ENCODE measurements at regions not wholly inside any gene's neighbourhood (a gene's known extent, or its start where the extent isn't known, plus 50 kb on each side); places are given as distances from the start of the nearest gene placed in this dataset.

DNA sequence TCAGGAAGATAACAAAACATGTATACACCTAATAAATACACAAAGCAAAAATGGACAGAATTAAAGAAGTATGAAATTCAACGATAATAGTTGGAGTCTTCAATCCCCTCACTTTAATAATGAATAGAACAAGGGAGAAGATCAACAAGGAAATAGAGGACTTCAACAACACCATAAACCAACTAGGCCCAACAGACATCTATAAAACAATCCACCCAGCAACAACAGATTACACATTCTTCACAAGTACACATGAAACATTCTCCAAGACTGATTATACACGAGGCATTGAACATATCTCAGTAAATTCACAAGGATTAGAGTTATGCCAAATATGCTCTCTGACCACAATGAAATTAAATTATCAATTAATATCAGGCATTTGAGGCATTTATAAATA, 185.5 kb upstream of the NBEA start:
- ChIA-PET CTCF (no interaction called here), POLR2A (no interaction called here)
- no peaks in the 10 kb centered on the region for H3K36me3 ChIP-seq (ENCODE audit: control insufficient read depth in 2 of 2, insufficient read depth in 1 of 2, low read length in 2 of 2)
- H3K4me1 ChIP-seq (ENCODE audit: control insufficient read depth, insufficient read depth, low read length) = no peaks in the 10 kb centered on the region
- H3K27ac ChIP-seq (ENCODE audit: extremely low read depth, low read depth, low read length) = no peak overlapping the region
- H3K4me3 ChIP-seq (ENCODE audit: low read depth, low read length) = no peak overlapping the region
- no peak for TF ChIP-seq SCRT2 (tag by site-specific recombination; IDR thresholded peaks at IDR 0.05)
- TF ChIP-seq ZNF561 (tag by site-specific recombination; IDR thresholded peaks at IDR 0.05; ENCODE audit: borderline replicate concordance) = no peak
- TF ChIP-seq ZNF658 (tag by site-specific recombination; IDR thresholded peaks at IDR 0.05) = no peak
- no peak for TF ChIP-seq ZFP69B (tag by site-specific recombination; IDR thresholded peaks at IDR 0.05)
- TF ChIP-seq KLF7 (tag by site-specific recombination; IDR thresholded peaks at IDR 0.05; ENCODE audit: borderline replicate concordance) = no peak
- no peak for TF ChIP-seq ZFP41 (tag by site-specific recombination; IDR thresholded peaks at IDR 0.05; ENCODE audit: borderline replicate concordance)
- TF ChIP-seq ZIC2 (tag by site-specific recombination; IDR thresholded peaks at IDR 0.05) = no peak
- no peak for TF ChIP-seq ZNF423 (tag by site-specific recombination; IDR thresholded peaks at IDR 0.05)
- TF ChIP-seq ZNF501 (tag by site-specific recombination; IDR thresholded peaks at IDR 0.05) = no peak
- TF ChIP-seq ZBTB20 (tag by site-specific recombination; IDR thresholded peaks at IDR 0.05) = no peak
- TF ChIP-seq ZNF138 (tag by site-specific recombination; IDR thresholded peaks at IDR 0.05; ENCODE audit: borderline replicate concordance) = no peak
- TF ChIP-seq ZNF473 (tag by site-specific recombination; IDR thresholded peaks at IDR 0.05) = no peak
- no peak for TF ChIP-seq ZEB2 (tag by site-specific recombination; IDR thresholded peaks at IDR 0.05)
- TF ChIP-seq ZNF366 (tag by site-specific recombination; conservative IDR thresholded peaks at IDR 0.05) = no peak
- TF ChIP-seq, protein P1, sequence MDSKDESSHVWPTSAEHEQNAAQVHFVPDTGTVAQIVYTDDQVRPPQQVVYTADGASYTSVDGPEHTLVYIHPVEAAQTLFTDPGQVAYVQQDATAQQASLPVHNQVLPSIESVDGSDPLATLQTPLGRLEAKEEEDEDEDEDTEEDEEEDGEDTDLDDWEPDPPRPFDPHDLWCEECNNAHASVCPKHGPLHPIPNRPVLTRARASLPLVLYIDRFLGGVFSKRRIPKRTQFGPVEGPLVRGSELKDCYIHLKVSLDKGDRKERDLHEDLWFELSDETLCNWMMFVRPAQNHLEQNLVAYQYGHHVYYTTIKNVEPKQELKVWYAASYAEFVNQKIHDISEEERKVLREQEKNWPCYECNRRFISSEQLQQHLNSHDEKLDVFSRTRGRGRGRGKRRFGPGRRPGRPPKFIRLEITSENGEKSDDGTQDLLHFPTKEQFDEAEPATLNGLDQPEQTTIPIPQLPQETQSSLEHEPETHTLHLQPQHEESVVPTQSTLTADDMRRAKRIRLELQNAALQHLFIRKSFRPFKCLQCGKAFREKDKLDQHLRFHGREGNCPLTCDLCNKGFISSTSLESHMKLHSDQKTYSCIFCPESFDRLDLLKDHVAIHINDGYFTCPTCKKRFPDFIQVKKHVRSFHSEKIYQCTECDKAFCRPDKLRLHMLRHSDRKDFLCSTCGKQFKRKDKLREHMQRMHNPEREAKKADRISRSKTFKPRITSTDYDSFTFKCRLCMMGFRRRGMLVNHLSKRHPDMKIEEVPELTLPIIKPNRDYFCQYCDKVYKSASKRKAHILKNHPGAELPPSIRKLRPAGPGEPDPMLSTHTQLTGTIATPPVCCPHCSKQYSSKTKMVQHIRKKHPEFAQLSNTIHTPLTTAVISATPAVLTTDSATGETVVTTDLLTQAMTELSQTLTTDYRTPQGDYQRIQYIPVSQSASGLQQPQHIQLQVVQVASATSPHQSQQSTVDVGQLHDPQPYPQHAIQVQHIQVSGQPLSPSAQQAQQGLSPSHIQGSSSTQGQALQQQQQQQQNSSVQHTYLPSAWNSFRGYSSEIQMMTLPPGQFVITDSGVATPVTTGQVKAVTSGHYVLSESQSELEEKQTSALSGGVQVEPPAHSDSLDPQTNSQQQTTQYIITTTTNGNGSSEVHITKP (tag by site-specific recombination; IDR thresholded peaks at IDR 0.05) = no peak
- TF ChIP-seq SP7 (tag by site-specific recombination; IDR thresholded peaks at IDR 0.05) = no peak
- no peak for TF ChIP-seq ZSCAN23 (tag by site-specific recombination; IDR thresholded peaks at IDR 0.05)
- TF ChIP-seq ZNF24 (tag by site-specific recombination; IDR thresholded peaks at IDR 0.05) = no peak
- no peaks in the 10 kb centered on the region for H3K9me3 ChIP-seq (ENCODE audit: control insufficient read depth, insufficient read depth, low read depth, low read length)

DNA sequence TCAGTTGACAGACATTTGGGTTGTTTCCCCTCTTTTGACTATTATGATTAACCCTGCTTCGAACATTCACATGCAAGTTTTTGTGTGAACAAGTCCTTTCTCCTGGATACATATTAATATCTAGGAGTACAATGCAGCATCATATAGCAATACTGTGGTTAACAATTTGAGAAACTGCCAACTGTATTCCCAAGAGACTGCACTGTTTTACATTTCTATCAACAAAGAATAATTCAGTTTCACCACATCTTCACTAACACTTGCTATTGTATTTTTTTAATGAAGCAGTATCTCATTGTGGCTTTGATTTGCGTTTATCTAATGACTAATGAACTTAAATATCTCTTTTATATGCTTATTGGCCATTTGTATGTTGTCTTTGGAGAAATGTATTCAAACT, 184.6 kb upstream of the NBEA start:
- no peaks in the 10 kb centered on the region for H3K4me1 ChIP-seq (ENCODE audit: control insufficient read depth, insufficient read depth, low read length)
- H3K27ac ChIP-seq (ENCODE audit: extremely low read depth, low read depth, low read length) = no peak overlapping the region
- no peaks in the 10 kb centered on the region for H3K9me3 ChIP-seq (ENCODE audit: control insufficient read depth, insufficient read depth, low read depth, low read length)
- ChIA-PET CTCF (no interaction called here), POLR2A (no interaction called here)
- H3K36me3 ChIP-seq (ENCODE audit: control insufficient read depth in 2 of 2, insufficient read depth in 1 of 2, low read length in 2 of 2) = no peaks in the 10 kb centered on the region
- no peak overlapping the region for H3K4me3 ChIP-seq (ENCODE audit: low read depth, low read length)
- TF ChIP-seq, protein P2, sequence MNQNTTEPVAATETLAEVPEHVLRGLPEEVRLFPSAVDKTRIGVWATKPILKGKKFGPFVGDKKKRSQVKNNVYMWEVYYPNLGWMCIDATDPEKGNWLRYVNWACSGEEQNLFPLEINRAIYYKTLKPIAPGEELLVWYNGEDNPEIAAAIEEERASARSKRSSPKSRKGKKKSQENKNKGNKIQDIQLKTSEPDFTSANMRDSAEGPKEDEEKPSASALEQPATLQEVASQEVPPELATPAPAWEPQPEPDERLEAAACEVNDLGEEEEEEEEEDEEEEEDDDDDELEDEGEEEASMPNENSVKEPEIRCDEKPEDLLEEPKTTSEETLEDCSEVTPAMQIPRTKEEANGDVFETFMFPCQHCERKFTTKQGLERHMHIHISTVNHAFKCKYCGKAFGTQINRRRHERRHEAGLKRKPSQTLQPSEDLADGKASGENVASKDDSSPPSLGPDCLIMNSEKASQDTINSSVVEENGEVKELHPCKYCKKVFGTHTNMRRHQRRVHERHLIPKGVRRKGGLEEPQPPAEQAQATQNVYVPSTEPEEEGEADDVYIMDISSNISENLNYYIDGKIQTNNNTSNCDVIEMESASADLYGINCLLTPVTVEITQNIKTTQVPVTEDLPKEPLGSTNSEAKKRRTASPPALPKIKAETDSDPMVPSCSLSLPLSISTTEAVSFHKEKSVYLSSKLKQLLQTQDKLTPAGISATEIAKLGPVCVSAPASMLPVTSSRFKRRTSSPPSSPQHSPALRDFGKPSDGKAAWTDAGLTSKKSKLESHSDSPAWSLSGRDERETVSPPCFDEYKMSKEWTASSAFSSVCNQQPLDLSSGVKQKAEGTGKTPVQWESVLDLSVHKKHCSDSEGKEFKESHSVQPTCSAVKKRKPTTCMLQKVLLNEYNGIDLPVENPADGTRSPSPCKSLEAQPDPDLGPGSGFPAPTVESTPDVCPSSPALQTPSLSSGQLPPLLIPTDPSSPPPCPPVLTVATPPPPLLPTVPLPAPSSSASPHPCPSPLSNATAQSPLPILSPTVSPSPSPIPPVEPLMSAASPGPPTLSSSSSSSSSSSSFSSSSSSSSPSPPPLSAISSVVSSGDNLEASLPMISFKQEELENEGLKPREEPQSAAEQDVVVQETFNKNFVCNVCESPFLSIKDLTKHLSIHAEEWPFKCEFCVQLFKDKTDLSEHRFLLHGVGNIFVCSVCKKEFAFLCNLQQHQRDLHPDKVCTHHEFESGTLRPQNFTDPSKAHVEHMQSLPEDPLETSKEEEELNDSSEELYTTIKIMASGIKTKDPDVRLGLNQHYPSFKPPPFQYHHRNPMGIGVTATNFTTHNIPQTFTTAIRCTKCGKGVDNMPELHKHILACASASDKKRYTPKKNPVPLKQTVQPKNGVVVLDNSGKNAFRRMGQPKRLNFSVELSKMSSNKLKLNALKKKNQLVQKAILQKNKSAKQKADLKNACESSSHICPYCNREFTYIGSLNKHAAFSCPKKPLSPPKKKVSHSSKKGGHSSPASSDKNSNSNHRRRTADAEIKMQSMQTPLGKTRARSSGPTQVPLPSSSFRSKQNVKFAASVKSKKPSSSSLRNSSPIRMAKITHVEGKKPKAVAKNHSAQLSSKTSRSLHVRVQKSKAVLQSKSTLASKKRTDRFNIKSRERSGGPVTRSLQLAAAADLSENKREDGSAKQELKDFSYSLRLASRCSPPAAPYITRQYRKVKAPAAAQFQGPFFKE (tag by site-specific recombination; IDR thresholded peaks at IDR 0.05; ENCODE audit: borderline replicate concordance) = no peak
- no peak for TF ChIP-seq ZNF610 (tag by site-specific recombination; IDR thresholded peaks at IDR 0.05; ENCODE audit: borderline replicate concordance)
- TF ChIP-seq, protein P3, sequence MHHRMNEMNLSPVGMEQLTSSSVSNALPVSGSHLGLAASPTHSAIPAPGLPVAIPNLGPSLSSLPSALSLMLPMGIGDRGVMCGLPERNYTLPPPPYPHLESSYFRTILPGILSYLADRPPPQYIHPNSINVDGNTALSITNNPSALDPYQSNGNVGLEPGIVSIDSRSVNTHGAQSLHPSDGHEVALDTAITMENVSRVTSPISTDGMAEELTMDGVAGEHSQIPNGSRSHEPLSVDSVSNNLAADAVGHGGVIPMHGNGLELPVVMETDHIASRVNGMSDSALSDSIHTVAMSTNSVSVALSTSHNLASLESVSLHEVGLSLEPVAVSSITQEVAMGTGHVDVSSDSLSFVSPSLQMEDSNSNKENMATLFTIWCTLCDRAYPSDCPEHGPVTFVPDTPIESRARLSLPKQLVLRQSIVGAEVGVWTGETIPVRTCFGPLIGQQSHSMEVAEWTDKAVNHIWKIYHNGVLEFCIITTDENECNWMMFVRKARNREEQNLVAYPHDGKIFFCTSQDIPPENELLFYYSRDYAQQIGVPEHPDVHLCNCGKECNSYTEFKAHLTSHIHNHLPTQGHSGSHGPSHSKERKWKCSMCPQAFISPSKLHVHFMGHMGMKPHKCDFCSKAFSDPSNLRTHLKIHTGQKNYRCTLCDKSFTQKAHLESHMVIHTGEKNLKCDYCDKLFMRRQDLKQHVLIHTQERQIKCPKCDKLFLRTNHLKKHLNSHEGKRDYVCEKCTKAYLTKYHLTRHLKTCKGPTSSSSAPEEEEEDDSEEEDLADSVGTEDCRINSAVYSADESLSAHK (tag by site-specific recombination; IDR thresholded peaks at IDR 0.05) = no peak
- TF ChIP-seq, protein P4, sequence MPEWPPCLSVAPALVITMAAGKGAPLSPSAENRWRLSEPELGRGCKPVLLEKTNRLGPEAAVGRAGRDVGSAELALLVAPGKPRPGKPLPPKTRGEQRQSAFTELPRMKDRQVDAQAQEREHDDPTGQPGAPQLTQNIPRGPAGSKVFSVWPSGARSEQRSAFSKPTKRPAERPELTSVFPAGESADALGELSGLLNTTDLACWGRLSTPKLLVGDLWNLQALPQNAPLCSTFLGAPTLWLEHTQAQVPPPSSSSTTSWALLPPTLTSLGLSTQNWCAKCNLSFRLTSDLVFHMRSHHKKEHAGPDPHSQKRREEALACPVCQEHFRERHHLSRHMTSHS (tag by site-specific recombination; IDR thresholded peaks at IDR 0.05) = no peak
- TF ChIP-seq ZNF311 (tag by site-specific recombination; IDR thresholded peaks at IDR 0.05; ENCODE audit: borderline replicate concordance) = no peak
- no peak for TF ChIP-seq ZNF473 (tag by site-specific recombination; IDR thresholded peaks at IDR 0.05)
